Brain microvascular endothelial cell (primary cell): ENCODE measurements at regions not wholly inside any gene's neighbourhood (a gene's known extent, or its start where the extent isn't known, plus 50 kb on each side); places are given as distances from the start of the nearest gene placed in this dataset.
A peak's percentile ranks its signal among the peaks of the same experiment; 100 is the strongest.

ENCODE experiments used
- DNase-seq: peaks from one replicate; pipeline ENCODE4 v3.0.0-alpha.2; 2020
- H3K27ac ChIP-seq: fragments of 250-450 bp; sonication (Bioruptor Pico); 2 replicates; pipeline ENCODE4 v1.5.1; 2020; ENCODE audit warnings: mild to moderate bottlenecking, moderate library complexity
- H3K27me3 ChIP-seq: fragments of 250-450 bp; sonication (Bioruptor Pico); replicated peaks from 2 replicates; pipeline ENCODE4 v1.5.1; 2020; ENCODE audit warnings: mild to moderate bottlenecking
- H3K36me3 ChIP-seq: fragments of 250-450 bp; sonication (Bioruptor Pico); replicated peaks from 2 replicates; pipeline ENCODE4 v1.5.1; 2020; ENCODE audit warnings: mild to moderate bottlenecking
- H3K4me3 ChIP-seq: 2 replicates; pipeline ENCODE4 v1.5.1; 2011; ENCODE audit warnings: low read depth, mild to moderate bottlenecking, control low read depth, low read length, moderate library complexity
- CTCF ChIP-seq: IDR thresholded peaks from 2 replicates; pipeline ENCODE4 v1.5.1; 2011; ENCODE audit warnings: low read depth, mild to moderate bottlenecking, moderate library complexity, low read length, control low read depth, inconsistent platforms; ENCODE audit errors: missing control alignments
- in situ Hi-C: cut with HindIII; loops from 2 replicates; pipeline ENCODE4 v1.10.0; 2017; ENCODE audit warnings: low sequenced_read_pairs, low pct_ligation_motif_present

- TF ChIP-seq CTCF = no peak
- Histone ChIP-seq H3K36me3 (no peaks in the 10 kb centered on the region), H3K4me3 (no peak overlapping the region), H3K27ac (peak overlapping the region; percentile 85), H3K27me3 (no peaks in the 10 kb centered on the region)
- in situ Hi-C loops = no loop called here
- peak; percentile 62 for DNase-seq
Observed at GRCh38 chr7:22666732-22667131, 60.3 kb upstream of the IL6 start.

GRCh38 chr7:22665923-22666322 is 61.1 kb upstream of the IL6 start:
- H3K4me3 ChIP-seq = no peak overlapping the region
- no peaks in the 10 kb centered on the region for H3K36me3 ChIP-seq
- H3K27me3 ChIP-seq = no peaks in the 10 kb centered on the region
- in situ Hi-C loops = no loop called here
- TF ChIP-seq CTCF = no peak
- H3K27ac ChIP-seq = peak overlapping the region; percentile 85
- no peak for DNase-seq

GRCh38 chr7:22664988-22665798 is 61.8 kb upstream of the IL6 start:
- Histone ChIP-seq H3K27ac (no peak overlapping the region), H3K4me3 (no peak overlapping the region), H3K27me3 (no peaks in the 10 kb centered on the region), H3K36me3 (no peaks in the 10 kb centered on the region)
- no peak for DNase-seq
- TF ChIP-seq CTCF = no peak
- in situ Hi-C loops = no loop called here

- no peak for TF ChIP-seq CTCF
- Histone ChIP-seq H3K4me3 (no peak overlapping the region), H3K27ac (peak overlapping the region; percentile 96), H3K36me3 (no peaks in the 10 kb centered on the region), H3K27me3 (no peaks in the 10 kb centered on the region)
- in situ Hi-C loops = no loop called here
- DNase-seq = no peak
Observed at GRCh38 chr7:22663721-22664120, 63.3 kb upstream of the IL6 start.

- TF ChIP-seq CTCF = no peak
- Histone ChIP-seq H3K36me3 (no peaks in the 10 kb centered on the region), H3K4me3 (no peak overlapping the region), H3K27ac (peak overlapping the region; percentile 96), H3K27me3 (no peaks in the 10 kb centered on the region)
- no peak for DNase-seq
- in situ Hi-C loops = no loop called here
Observed at GRCh38 chr7:22663357-22663718, 63.7 kb upstream of the IL6 start.
